IMR-90 (cell line): ENCODE measurements at regions not wholly inside any gene's neighbourhood (a gene's known extent, or its start where the extent isn't known, plus 50 kb on each side); places are given as distances from the start of the nearest gene placed in this dataset.

Experiments used
- ATAC-seq: fragments of 200-7000 bp; cut with Tn5 transposase; 2 replicates; pipeline ENCODE4 v1.9.1; 2020; ENCODE audit warnings: low read depth, mild to moderate bottlenecking, moderate library complexity
- BruUV-seq: library from RNA; stranded (reverse); fragments of 400-500 nt; replicated peaks from 2 replicates; lab custom pipeline; 2021; lab: Mats Ljungman, UMichigan
- CTCF ChIA-PET: fragments of 300-600 bp; formaldehyde crosslinking; extraction: SDS; loops from one replicate; lab custom pipeline; 2021; ENCODE audit warnings: antibody characterized with exemption; lab: Yijun Ruan, JAX
- POLR2A ChIA-PET: fragments of 300-600 bp; sonication (Branson Sonifier 250); formaldehyde crosslinking; loops from one replicate; lab custom pipeline; 2022; ENCODE audit warnings: antibody characterized with exemption; ENCODE audit not compliant: unreplicated experiment; lab: Charles Lee
- DNase-seq: peaks from one replicate; pipeline ENCODE4 v3.0.0; 2013
- H2AFZ ChIP-seq: replicated peaks from 2 replicates; pipeline ENCODE3; 2013; ENCODE audit warnings: low read length, mild to moderate bottlenecking; ENCODE audit not compliant: poor library complexity
- H2AK5ac ChIP-seq: 2 replicates; pipeline ENCODE4 v1.6.1; 2013; ENCODE audit warnings: low read depth, low read length, inconsistent platforms
- H2AK9ac ChIP-seq: replicated peaks from 2 replicates; pipeline ENCODE3; 2013; ENCODE audit warnings: mild to moderate bottlenecking, low read depth, low read length, moderate library complexity; ENCODE audit not compliant: poor library complexity
- H2BK120ac ChIP-seq: 2 replicates; pipeline ENCODE4 v1.6.1; 2013; ENCODE audit warnings: low read depth, low read length, inconsistent platforms
- H2BK15ac ChIP-seq: 3 replicates; pipeline ENCODE4 v1.6.1; 2013; ENCODE audit warnings: low read depth, low read length, inconsistent platforms
- H2BK20ac ChIP-seq: 2 replicates; pipeline ENCODE4 v1.6.1; 2013; ENCODE audit warnings: low read depth, mild to moderate bottlenecking, inconsistent platforms, low read length, moderate library complexity
- H2BK5ac ChIP-seq: 2 replicates; pipeline ENCODE4 v1.6.1; 2013; ENCODE audit warnings: mild to moderate bottlenecking, low read depth, low read length, inconsistent platforms; ENCODE audit not compliant: poor library complexity, severe bottlenecking
- H3K14ac ChIP-seq: replicated peaks from 2 replicates; pipeline ENCODE4 v1.6.1; 2013; ENCODE audit warnings: low read depth, low read length, inconsistent platforms
- H3K18ac ChIP-seq: 2 replicates; pipeline ENCODE4 v1.6.1; 2013; ENCODE audit warnings: low read depth, low read length, control low read depth
- H3K23ac ChIP-seq: 2 replicates; pipeline ENCODE4 v1.6.1; 2013; ENCODE audit warnings: low read depth, low read length, inconsistent platforms
- H3K27ac ChIP-seq: 2 replicates; pipeline ENCODE4 v1.5.1; 2013; ENCODE audit warnings: mild to moderate bottlenecking, control low read depth, low read length; ENCODE audit not compliant: insufficient read depth
- H3K27me3 ChIP-seq: 2 replicates; pipeline ENCODE4 v1.6.1; 2013; ENCODE audit warnings: low read length; ENCODE audit not compliant: control insufficient read depth, insufficient read depth
- H3K36me3 ChIP-seq: 2 replicates; pipeline ENCODE4 v1.6.1; 2013; ENCODE audit warnings: low read length, mixed read lengths; ENCODE audit not compliant: control insufficient read depth, insufficient read depth
- H3K4ac ChIP-seq: 2 replicates; pipeline ENCODE4 v1.6.1; 2013; ENCODE audit warnings: low read depth, low read length, inconsistent platforms
- H3K4me1 ChIP-seq: 2 replicates; pipeline ENCODE4 v1.6.1; 2013; ENCODE audit warnings: low read length, mixed read lengths; ENCODE audit not compliant: control insufficient read depth, insufficient read depth
- H3K4me2 ChIP-seq: 2 replicates; pipeline ENCODE4 v1.6.1; 2013; ENCODE audit warnings: low read depth, mild to moderate bottlenecking, control low read depth, low read length, moderate library complexity
- H3K4me3 ChIP-seq: 2 replicates; pipeline ENCODE4 v1.5.1; 2013; ENCODE audit warnings: low read depth, mild to moderate bottlenecking, control low read depth, low read length, moderate library complexity; ENCODE audit not compliant: insufficient read depth
- H3K56ac ChIP-seq: 2 replicates; pipeline ENCODE4 v1.6.1; 2013; ENCODE audit warnings: low read length, inconsistent platforms; ENCODE audit not compliant: insufficient read depth; ENCODE audit errors: extremely low read depth
- H3K79me1 ChIP-seq, 2 experiments: 2 replicates each; pipeline ENCODE4 v1.6.1; 2013; ENCODE audit warnings: low read length in 2 of 2, inconsistent platforms in 1 of 2, low read depth in 1 of 2
- H3K9ac ChIP-seq: 2 replicates; pipeline ENCODE4 v1.6.1; 2013; ENCODE audit warnings: low read depth, low read length, control low read depth
- H3K9me1 ChIP-seq: 2 replicates; pipeline ENCODE4 v1.6.1; 2013; ENCODE audit warnings: low read length, inconsistent platforms; ENCODE audit not compliant: insufficient read depth
- H3K9me3 ChIP-seq: 2 replicates; pipeline ENCODE4 v1.6.1; 2013; ENCODE audit warnings: low read length; ENCODE audit not compliant: control insufficient read depth, insufficient read depth
- H4K20me1 ChIP-seq: 2 replicates; pipeline ENCODE4 v1.6.1; 2013; ENCODE audit warnings: low read length, inconsistent platforms; ENCODE audit not compliant: insufficient read depth
- H4K5ac ChIP-seq: 2 replicates; pipeline ENCODE4 v1.6.1; 2013; ENCODE audit warnings: mild to moderate bottlenecking, low read depth, low read length, control low read depth
- H4K8ac ChIP-seq, 2 experiments: 2 replicates each; pipeline ENCODE4 v1.6.1; 2013; ENCODE audit warnings: low read depth in 2 of 2, low read length in 2 of 2, control low read depth in 1 of 2, inconsistent platforms in 1 of 2
- H4K91ac ChIP-seq: 2 replicates; pipeline ENCODE4 v1.6.1; 2013; ENCODE audit warnings: low read depth, low read length, inconsistent platforms; ENCODE audit not compliant: insufficient read depth
- CHD1 ChIP-seq: IDR thresholded peaks from 2 replicates; pipeline ENCODE4 v1.6.1; 2012; ENCODE audit warnings: low read depth, low read length, improper control_type of control experiment
- MAFK ChIP-seq: IDR thresholded peaks from 2 replicates; pipeline ENCODE4 v1.6.1; 2012; ENCODE audit warnings: low read depth, low read length, improper control_type of control experiment
- MAZ ChIP-seq: IDR thresholded peaks from 2 replicates; pipeline ENCODE4 v1.6.1; 2012; ENCODE audit warnings: low read depth, mild to moderate bottlenecking, low read length, improper control_type of control experiment, moderate library complexity, borderline replicate concordance
- POLR2A ChIP-seq: IDR thresholded peaks from 2 replicates; pipeline ENCODE4 v1.6.1; 2012; ENCODE audit warnings: mild to moderate bottlenecking, low read depth, low read length
- RCOR1 ChIP-seq: IDR thresholded peaks from 2 replicates; pipeline ENCODE4 v1.6.1; 2012; ENCODE audit warnings: mild to moderate bottlenecking, low read length, improper control_type of control experiment; ENCODE audit not compliant: insufficient replicate concordance
- SMC3 ChIP-seq: fragments of 150-350 bp; IDR thresholded peaks from 2 replicates; pipeline ENCODE4 v1.6.1; 2016; ENCODE audit warnings: low read depth, mild to moderate bottlenecking, antibody characterized with exemption, low read length, moderate library complexity
- WGBS, 2 experiments: methylation state at CpG; one replicate each; pipeline versions ENCODE4 v1.1.5 to v1.1.7; 2013; ENCODE audit warnings: missing lambda C conversion rate in 2 of 2; ENCODE audit not compliant: insufficient read length in 1 of 2; ENCODE audit errors: extremely low coverage in 2 of 2; 5-methylcytosine and 5-hydroxymethylcytosine counted together
- dilution Hi-C: fragments of 300-500 bp; cut with HindIII; formaldehyde crosslinking; loops from one replicate; pipeline ENCODE4 v1.14.3; 2018; ENCODE audit warnings: low sequenced_read_pairs; ENCODE audit not compliant: unreplicated experiment
- in situ Hi-C: fragments of 300-500 bp; cut with MboI; formaldehyde crosslinking; loops from 3 replicates; pipeline ENCODE4 v1.14.3; 2019; ENCODE audit warnings: low sequenced_read_pairs, inconsistent platforms, mixed read lengths
- intact Hi-C: fragments of 100-400 bp; cut with micrococcal nuclease; formaldehyde crosslinking; loops from 2 replicates; pipeline ENCODE4 v1.10.0; 2022

DNA sequence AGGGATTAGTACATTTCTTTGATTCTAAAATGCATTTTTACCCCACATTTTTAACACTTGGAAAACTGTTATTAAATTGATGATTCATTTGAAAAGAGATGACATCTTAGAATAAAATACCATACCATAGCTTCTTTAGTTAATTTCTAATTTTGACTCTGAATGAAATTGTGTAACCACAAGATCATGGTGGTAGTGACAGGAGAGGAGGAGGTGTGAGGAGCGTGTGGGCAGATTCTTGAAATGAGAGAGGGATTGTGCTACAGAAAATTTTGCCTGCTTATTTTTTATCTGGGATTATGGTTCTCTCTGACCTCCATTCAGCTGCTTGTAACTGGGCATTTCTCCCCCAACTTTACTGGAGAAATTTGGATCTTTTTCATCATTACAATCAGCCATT, 173.3 kb upstream of the CLINT1 start:
- in situ Hi-C loops = no loop called here
- H3K36me3 ChIP-seq = no peaks in the 10 kb centered on the region
- H4K20me1 ChIP-seq = no peaks in the 10 kb centered on the region
- no peaks in the 10 kb centered on the region for H3K9me1 ChIP-seq
- H3K14ac ChIP-seq = no peak overlapping the region
- H3K79me1 ChIP-seq = no peaks in the 10 kb centered on the region
- ChIA-PET CTCF (no interaction called here), POLR2A (no interaction called here)
- H4K91ac ChIP-seq = no peak overlapping the region
- H3K9me3 ChIP-seq = no peaks in the 10 kb centered on the region
- no peak overlapping the region for H3K4me2 ChIP-seq
- no peak overlapping the region for H3K56ac ChIP-seq
- no peak overlapping the region for H2BK5ac ChIP-seq
- H2AFZ ChIP-seq = no peak overlapping the region
- no peak overlapping the region for H2AK5ac ChIP-seq
- no peaks in the 10 kb centered on the region for H3K4me1 ChIP-seq
- no TSS peak for BruUV-seq
- H3K4ac ChIP-seq = no peak overlapping the region
- no peak overlapping the region for H2AK9ac ChIP-seq
- no CpG with 5 or more reads among the region's 1 CpG for WGBS, 2 experiments
- H2BK20ac ChIP-seq = no peak overlapping the region
- H4K8ac ChIP-seq = no peak overlapping the region
- no peak overlapping the region for H3K27ac ChIP-seq
- intact Hi-C loops = no loop called here
- H3K27me3 ChIP-seq = no peaks in the 10 kb centered on the region
- no peak overlapping the region for H3K23ac ChIP-seq
- no peak for TF ChIP-seq POLR2A
- no peak for TF ChIP-seq MAZ
- TF ChIP-seq RCOR1 = no peak
- no peak for TF ChIP-seq SMC3
- no peak for TF ChIP-seq CHD1
- no peak for TF ChIP-seq MAFK
- no peak overlapping the region for H2BK15ac ChIP-seq
- H4K5ac ChIP-seq = no peak overlapping the region
- no peak overlapping the region for H3K9ac ChIP-seq
- H3K18ac ChIP-seq = no peak overlapping the region
- H3K4me3 ChIP-seq = no peak overlapping the region
- dilution Hi-C loops = no loop called here
- DNase-seq (no peak), ATAC-seq (no peak)
- H2BK120ac ChIP-seq = no peak overlapping the region
